Stimulated activated effector memory CD8-positive, alpha-beta T cell treated with anti-CD3 and anti-CD28 coated beads, Interleukin-12 subunit alpha, Interleukin-12 subunit beta, amount 100 ng/mL, for 72 hours (primary cell): ENCODE measurements at regions not wholly inside any gene's neighbourhood (a gene's known extent, or its start where the extent isn't known, plus 50 kb on each side); places are given as distances from the start of the nearest gene placed in this dataset.

Experiments
- ATAC-seq: fragments of 150-1000 bp; cut with Tn5 transposase; 2 replicates; pipeline ENCODE4 v1.10.0; 2021
- DNase-seq, 2 donors: peaks; one replicate each; pipeline ENCODE4 v3.0.0; 2021 to 2022; ENCODE audit warnings: low spot score in 2 of 2
- H3K27ac Mint-ChIP-seq: one replicate; pipeline ENCODE4 v1.8.0; 2022; ENCODE audit warnings: mild to moderate bottlenecking, mixed read lengths
- H3K36me3 Mint-ChIP-seq: one replicate; pipeline ENCODE4 v1.8.0; 2022; ENCODE audit warnings: mild to moderate bottlenecking, mixed read lengths
- H3K4me1 Mint-ChIP-seq: one replicate; pipeline ENCODE4 v1.8.0; 2022; ENCODE audit warnings: mixed read lengths
- H3K4me3 Mint-ChIP-seq: one replicate; pipeline ENCODE4 v1.8.0; 2022; ENCODE audit warnings: mild to moderate bottlenecking, mixed read lengths
- H3K9me3 Mint-ChIP-seq: one replicate; pipeline ENCODE4 v1.8.0; 2022; ENCODE audit warnings: mixed read lengths

- H3K9me3 Mint-ChIP-seq = no peaks in the 10 kb centered on the region
- H3K27ac Mint-ChIP-seq = no peak overlapping the region
- ATAC-seq (no peak), DNase-seq (no peak)
- H3K4me1 Mint-ChIP-seq = no peaks in the 10 kb centered on the region
- H3K36me3 Mint-ChIP-seq = no peaks in the 10 kb centered on the region
- H3K4me3 Mint-ChIP-seq = no peak overlapping the region
Observed at GRCh38 chr4:120549011-120549570, 373.4 kb downstream of the PRDM5 start.

GRCh38 chr4:120545391-120545790 lies 377.1 kb downstream of the PRDM5 start:
- ATAC-seq (no peak), DNase-seq (no peak)
- Mint-ChIP-seq H3K4me3 (no peak overlapping the region), H3K27ac (no peak overlapping the region), H3K9me3 (no peaks in the 10 kb centered on the region), H3K4me1 (no peaks in the 10 kb centered on the region), H3K36me3 (no peaks in the 10 kb centered on the region)

GRCh38 chr4:120544838-120545237 lies 377.7 kb downstream of the PRDM5 start:
- DNase-seq (no peak), ATAC-seq (no peak)
- Mint-ChIP-seq H3K4me3 (no peak overlapping the region), H3K4me1 (no peaks in the 10 kb centered on the region), H3K36me3 (no peaks in the 10 kb centered on the region), H3K27ac (no peak overlapping the region), H3K9me3 (no peaks in the 10 kb centered on the region)

- H3K4me3 Mint-ChIP-seq = no peak overlapping the region
- H3K36me3 Mint-ChIP-seq = no peaks in the 10 kb centered on the region
- no peak overlapping the region for H3K27ac Mint-ChIP-seq
Observed at GRCh38 chr4:120540625-120541024, 381.9 kb downstream of the PRDM5 start.

GRCh38 chr4:120536884-120537283 lies 385.6 kb downstream of the PRDM5 start:
- Mint-ChIP-seq H3K27ac (no peak overlapping the region), H3K36me3 (no peaks in the 10 kb centered on the region), H3K4me1 (no peaks in the 10 kb centered on the region), H3K4me3 (no peak overlapping the region), H3K9me3 (peaks cover 3% of the 10 kb centered on the region)
- ATAC-seq (no peak), DNase-seq (no peak)

More at GRCh38 chr4:120540625-120541024, 381.9 kb downstream of the PRDM5 start:
- DNase-seq (no peak), ATAC-seq (no peak)
- Mint-ChIP-seq H3K9me3 (no peaks in the 10 kb centered on the region), H3K4me1 (no peaks in the 10 kb centered on the region)

- Mint-ChIP-seq H3K36me3 (no peaks in the 10 kb centered on the region), H3K9me3 (peaks cover 6% of the 10 kb centered on the region), H3K4me3 (no peak overlapping the region), H3K4me1 (no peaks in the 10 kb centered on the region), H3K27ac (no peak overlapping the region)
- ATAC-seq = no peak
- no peak for DNase-seq
Observed at GRCh38 chr4:120528428-120528827, 394.1 kb downstream of the PRDM5 start.

- Mint-ChIP-seq H3K36me3 (no peaks in the 10 kb centered on the region), H3K9me3 (peaks cover 3% of the 10 kb centered on the region), H3K27ac (no peak overlapping the region), H3K4me3 (no peak overlapping the region), H3K4me1 (no peaks in the 10 kb centered on the region)
- DNase-seq (no peak), ATAC-seq (no peak)
Observed at GRCh38 chr4:120526033-120526432, 396.5 kb downstream of the PRDM5 start.

- Mint-ChIP-seq H3K9me3 (peaks cover 3% of the 10 kb centered on the region), H3K27ac (no peak overlapping the region), H3K4me3 (no peak overlapping the region), H3K36me3 (no peaks in the 10 kb centered on the region), H3K4me1 (no peaks in the 10 kb centered on the region)
- ATAC-seq (no peak), DNase-seq (no peak)
Observed at GRCh38 chr4:120525106-120525505, 397.4 kb downstream of the PRDM5 start.

- ATAC-seq = no peak
- H3K4me3 Mint-ChIP-seq = no peak overlapping the region
- H3K27ac Mint-ChIP-seq = no peak overlapping the region
- H3K4me1 Mint-ChIP-seq = no peaks in the 10 kb centered on the region
- no peaks in the 10 kb centered on the region for H3K36me3 Mint-ChIP-seq
- peaks cover 7% of the 10 kb centered on the region for H3K9me3 Mint-ChIP-seq
- DNase-seq = no peak
Observed at GRCh38 chr4:120524237-120524636, 398.3 kb downstream of the PRDM5 start.

GRCh38 chr4:120520761-120521160 lies 401.8 kb downstream of the PRDM5 start:
- Mint-ChIP-seq H3K4me3 (no peak overlapping the region), H3K36me3 (no peaks in the 10 kb centered on the region), H3K27ac (no peak overlapping the region), H3K9me3 (peaks cover 7% of the 10 kb centered on the region), H3K4me1 (no peaks in the 10 kb centered on the region)
- no peak for DNase-seq
- no peak for ATAC-seq

- H3K4me1 Mint-ChIP-seq = no peaks in the 10 kb centered on the region
- no peak for DNase-seq
Observed at GRCh38 chr4:120517966-120518365, 404.6 kb downstream of the PRDM5 start.

GRCh38 chr4:120509719-120510118 lies 412.8 kb downstream of the PRDM5 start:
- Mint-ChIP-seq H3K4me1 (no peaks in the 10 kb centered on the region), H3K9me3 (peaks cover 7% of the 10 kb centered on the region), H3K4me3 (no peak overlapping the region), H3K27ac (no peak overlapping the region), H3K36me3 (no peaks in the 10 kb centered on the region)
- DNase-seq (no peak), ATAC-seq (no peak)

More at GRCh38 chr4:120517966-120518365, 404.6 kb downstream of the PRDM5 start:
- Mint-ChIP-seq H3K4me3 (no peak overlapping the region), H3K9me3 (peaks cover 4% of the 10 kb centered on the region), H3K27ac (no peak overlapping the region), H3K36me3 (no peaks in the 10 kb centered on the region)
- ATAC-seq = no peak

GRCh38 chr4:120509222-120509621 lies 413.3 kb downstream of the PRDM5 start:
- Mint-ChIP-seq H3K9me3 (peaks cover 7% of the 10 kb centered on the region), H3K4me3 (no peak overlapping the region), H3K27ac (no peak overlapping the region), H3K36me3 (no peaks in the 10 kb centered on the region), H3K4me1 (no peaks in the 10 kb centered on the region)
- ATAC-seq (no peak), DNase-seq (no peak)

GRCh38 chr4:120508036-120508435 lies 414.5 kb downstream of the PRDM5 start:
- ATAC-seq (no peak), DNase-seq (no peak)
- H3K9me3 Mint-ChIP-seq = peaks cover 11% of the 10 kb centered on the region
- H3K36me3 Mint-ChIP-seq = no peaks in the 10 kb centered on the region
- H3K27ac Mint-ChIP-seq = no peak overlapping the region
- no peak overlapping the region for H3K4me3 Mint-ChIP-seq
- no peaks in the 10 kb centered on the region for H3K4me1 Mint-ChIP-seq

- Mint-ChIP-seq H3K4me1 (no peaks in the 10 kb centered on the region), H3K36me3 (no peaks in the 10 kb centered on the region), H3K27ac (no peak overlapping the region), H3K9me3 (peaks cover 11% of the 10 kb centered on the region), H3K4me3 (no peak overlapping the region)
- DNase-seq (no peak), ATAC-seq (no peak)
Observed at GRCh38 chr4:120506536-120506935, 416.0 kb downstream of the PRDM5 start.

- Mint-ChIP-seq H3K36me3 (no peaks in the 10 kb centered on the region), H3K9me3 (peaks cover 8% of the 10 kb centered on the region), H3K4me3 (no peak overlapping the region), H3K4me1 (no peaks in the 10 kb centered on the region), H3K27ac (no peak overlapping the region)
- DNase-seq (no peak), ATAC-seq (no peak)
Observed at GRCh38 chr4:120498678-120499077, 423.8 kb downstream of the PRDM5 start.

- no peaks in the 10 kb centered on the region for H3K36me3 Mint-ChIP-seq
- no peak overlapping the region for H3K27ac Mint-ChIP-seq
- H3K4me1 Mint-ChIP-seq = no peaks in the 10 kb centered on the region
- H3K9me3 Mint-ChIP-seq = no peaks in the 10 kb centered on the region
- ATAC-seq (no peak), DNase-seq (no peak)
- no peak overlapping the region for H3K4me3 Mint-ChIP-seq
Observed at GRCh38 chr4:120491481-120491880, 424.8 kb upstream of the MAD2L1 start.
